ENCODE measurements at regions not wholly inside any gene's neighbourhood (a gene's known extent, or its start where the extent isn't known, plus 50 kb on each side); places are given as distances from the start of the nearest gene placed in this dataset.

DNA sequence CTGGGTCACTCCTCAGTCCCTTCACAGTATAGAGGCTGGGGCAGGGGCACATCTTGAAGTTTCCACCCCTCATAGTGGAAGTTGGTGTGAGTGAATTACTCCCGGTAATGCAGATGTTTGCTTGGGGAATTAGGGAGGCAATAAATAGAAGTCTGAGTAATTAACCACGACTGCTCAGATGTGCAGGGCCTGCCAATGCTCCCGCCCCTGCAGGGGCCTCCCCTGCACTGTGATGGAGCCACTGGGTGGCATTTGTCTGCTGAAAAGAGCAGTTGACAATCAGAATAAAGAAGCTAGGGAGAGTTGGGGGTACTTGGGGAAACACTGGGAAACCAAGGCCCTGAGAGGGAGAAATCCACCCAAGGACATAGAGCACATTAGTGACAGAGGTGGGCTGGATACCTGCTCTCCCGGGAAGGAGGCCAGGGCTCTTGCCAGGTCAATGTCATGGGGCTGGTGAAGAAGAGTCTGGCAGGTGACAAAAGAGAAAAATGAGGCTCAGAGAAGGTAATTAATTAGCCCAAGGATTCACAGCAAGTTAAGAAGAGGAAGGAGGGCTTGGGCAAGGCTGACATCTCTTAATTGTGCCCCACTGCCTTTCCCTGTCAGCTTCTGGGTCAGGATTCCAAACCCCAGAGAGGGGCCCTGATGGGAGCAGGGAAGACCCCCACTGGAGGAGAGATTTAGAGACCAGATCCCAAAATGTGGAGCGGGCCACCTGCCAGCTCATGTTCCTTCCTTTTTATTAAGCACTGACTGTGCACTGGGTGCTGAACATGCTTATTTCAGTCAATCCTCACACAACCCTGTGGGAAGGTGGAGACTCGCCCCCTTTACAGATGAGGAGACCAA is 436.2 kb downstream of the MATN1 start:
- DNase-seq (ENCODE audit: low read depth) = no peak
- no peak overlapping the region for H3K4me3 ChIP-seq (ENCODE audit: low read length)
- TF ChIP-seq, protein P1, sequence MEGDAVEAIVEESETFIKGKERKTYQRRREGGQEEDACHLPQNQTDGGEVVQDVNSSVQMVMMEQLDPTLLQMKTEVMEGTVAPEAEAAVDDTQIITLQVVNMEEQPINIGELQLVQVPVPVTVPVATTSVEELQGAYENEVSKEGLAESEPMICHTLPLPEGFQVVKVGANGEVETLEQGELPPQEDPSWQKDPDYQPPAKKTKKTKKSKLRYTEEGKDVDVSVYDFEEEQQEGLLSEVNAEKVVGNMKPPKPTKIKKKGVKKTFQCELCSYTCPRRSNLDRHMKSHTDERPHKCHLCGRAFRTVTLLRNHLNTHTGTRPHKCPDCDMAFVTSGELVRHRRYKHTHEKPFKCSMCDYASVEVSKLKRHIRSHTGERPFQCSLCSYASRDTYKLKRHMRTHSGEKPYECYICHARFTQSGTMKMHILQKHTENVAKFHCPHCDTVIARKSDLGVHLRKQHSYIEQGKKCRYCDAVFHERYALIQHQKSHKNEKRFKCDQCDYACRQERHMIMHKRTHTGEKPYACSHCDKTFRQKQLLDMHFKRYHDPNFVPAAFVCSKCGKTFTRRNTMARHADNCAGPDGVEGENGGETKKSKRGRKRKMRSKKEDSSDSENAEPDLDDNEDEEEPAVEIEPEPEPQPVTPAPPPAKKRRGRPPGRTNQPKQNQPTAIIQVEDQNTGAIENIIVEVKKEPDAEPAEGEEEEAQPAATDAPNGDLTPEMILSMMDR (IDR thresholded peaks at IDR 0.05; ENCODE audit: insufficient read depth, low read depth, low read length, missing control alignments) = no peak

DNA sequence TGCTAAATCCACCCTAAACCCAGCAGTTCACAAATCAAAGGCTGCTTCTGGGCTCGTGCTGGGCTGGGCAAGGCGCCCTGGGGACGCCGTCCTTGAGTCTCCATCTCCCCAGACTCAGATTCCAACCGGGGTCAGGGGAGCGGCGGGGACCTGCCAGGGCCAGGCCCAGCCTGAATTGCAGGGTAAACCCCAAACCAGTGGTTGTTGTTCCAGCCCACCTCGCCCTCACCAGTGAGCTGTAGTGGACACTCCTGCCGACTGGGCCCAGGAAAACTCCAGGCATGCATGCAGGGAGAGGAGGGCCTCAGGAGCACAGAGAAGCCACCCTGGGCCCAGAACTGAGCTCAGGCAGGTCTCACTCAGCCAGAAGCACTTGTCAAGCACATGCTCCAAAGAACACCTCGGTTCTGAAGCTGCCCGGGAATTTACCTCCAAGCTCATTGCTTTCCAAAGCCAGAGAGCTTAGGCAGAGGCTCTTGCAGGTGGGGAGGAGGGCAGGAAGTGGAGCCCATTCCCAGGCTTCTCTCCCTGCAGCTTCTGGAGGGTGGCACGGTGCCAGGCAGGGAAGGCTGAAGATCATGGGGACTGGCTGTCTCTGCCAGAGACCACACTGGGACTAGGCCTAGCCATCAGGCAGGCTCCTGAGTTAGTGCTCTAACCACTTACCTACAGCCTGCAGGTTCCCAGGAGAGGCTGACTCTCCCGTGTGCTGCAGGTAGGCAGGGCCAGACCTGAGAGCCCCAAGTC is 437.0 kb downstream of the MATN1 start:
- no peak for DNase-seq (ENCODE audit: low read depth)
- no peak overlapping the region for H3K4me3 ChIP-seq (ENCODE audit: low read length)
- TF ChIP-seq, protein P1 (IDR thresholded peaks at IDR 0.05; ENCODE audit: insufficient read depth, low read depth, low read length, missing control alignments) = no peak

DNA sequence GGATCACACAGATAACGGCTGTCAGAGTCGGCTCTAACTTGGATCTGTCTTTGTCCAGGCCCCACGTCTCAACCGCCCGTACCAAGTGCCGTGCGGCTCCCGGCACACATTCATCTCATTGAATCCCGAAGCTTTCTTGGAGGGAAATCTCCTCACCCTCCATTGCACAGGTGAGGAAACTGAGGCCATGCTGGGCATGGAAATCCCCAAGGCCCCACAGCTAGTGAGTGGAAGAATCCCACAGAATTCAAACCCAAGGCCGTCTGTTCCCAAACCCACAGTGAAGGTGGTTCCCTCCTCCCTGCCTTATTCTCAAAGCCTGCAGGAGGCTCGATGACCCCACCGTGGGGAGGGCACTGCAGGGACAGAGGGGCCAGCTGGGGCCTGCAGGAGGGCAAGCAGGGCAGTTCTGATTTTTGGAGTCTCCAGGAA is 437.9 kb downstream of the MATN1 start:
- DNase-seq (ENCODE audit: low read depth) = no peak
- H3K4me3 ChIP-seq (ENCODE audit: low read length) = no peak overlapping the region
- TF ChIP-seq, protein P1 (IDR thresholded peaks at IDR 0.05; ENCODE audit: insufficient read depth, low read depth, low read length, missing control alignments) = no peak

DNA sequence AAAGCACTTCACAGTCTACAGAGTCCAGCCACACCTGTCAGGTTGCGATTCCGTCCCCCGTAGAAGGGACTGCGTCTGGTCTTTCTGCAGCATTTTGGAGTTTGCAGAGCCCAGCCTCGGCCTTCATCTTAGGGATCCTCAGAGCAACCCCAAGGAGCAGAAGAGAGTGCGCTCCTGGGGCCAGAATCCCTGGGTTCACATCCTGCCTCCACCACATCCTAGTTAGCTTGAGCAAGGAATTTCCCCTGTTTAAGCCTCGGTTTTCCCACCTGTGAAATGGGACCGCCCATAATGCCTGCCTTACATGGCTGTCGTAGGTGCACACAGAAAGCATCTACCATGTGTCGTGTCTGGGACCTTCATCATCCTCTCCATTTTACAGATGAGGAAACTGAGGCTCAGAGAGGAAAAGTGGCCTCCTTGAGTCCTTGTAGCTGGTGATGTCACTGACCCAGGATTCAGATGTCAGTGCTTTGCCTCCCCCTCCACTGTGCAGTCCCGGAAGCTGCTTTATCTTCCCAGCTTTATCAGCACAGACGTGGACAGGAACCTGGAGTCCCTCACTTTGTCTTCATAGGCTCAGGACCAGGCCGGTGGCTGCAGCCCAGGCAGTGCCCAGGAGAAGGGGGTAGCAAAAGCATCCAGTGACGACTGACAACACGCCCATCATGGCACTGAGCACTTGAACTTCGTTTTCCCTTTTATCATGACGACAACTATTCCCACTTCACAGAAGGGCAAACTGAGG is 438.5 kb downstream of the MATN1 start:
- H3K4me3 ChIP-seq (ENCODE audit: low read length) = no peak overlapping the region
- DNase-seq (ENCODE audit: low read depth) = no peak
- TF ChIP-seq, protein P1 (IDR thresholded peaks at IDR 0.05; ENCODE audit: insufficient read depth, low read depth, low read length, missing control alignments) = no peak

DNA sequence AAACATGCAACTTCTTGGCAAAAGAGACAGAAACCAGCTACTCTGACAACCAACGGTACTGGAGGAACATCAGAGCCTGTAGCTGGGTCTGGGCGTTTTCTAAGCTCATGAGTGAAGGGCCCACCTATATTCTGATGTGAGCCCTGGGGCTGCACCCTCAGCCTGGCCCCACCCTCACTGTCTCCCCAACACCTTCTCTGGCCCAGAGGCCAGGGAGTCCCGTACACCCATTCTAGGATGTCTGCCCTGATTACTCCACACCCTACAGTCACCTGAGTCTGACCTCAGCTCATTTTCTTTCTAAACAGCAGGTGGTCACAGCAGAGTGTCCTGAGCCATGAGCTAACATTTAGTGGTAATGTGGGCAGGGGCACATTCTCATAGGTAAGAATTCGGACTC is 439.2 kb downstream of the MATN1 start:
- TF ChIP-seq, protein P1 (IDR thresholded peaks at IDR 0.05; ENCODE audit: insufficient read depth, low read depth, low read length, missing control alignments) = no peak
- H3K4me3 ChIP-seq (ENCODE audit: low read length) = no peak overlapping the region
- no peak for DNase-seq (ENCODE audit: low read depth)

DNA sequence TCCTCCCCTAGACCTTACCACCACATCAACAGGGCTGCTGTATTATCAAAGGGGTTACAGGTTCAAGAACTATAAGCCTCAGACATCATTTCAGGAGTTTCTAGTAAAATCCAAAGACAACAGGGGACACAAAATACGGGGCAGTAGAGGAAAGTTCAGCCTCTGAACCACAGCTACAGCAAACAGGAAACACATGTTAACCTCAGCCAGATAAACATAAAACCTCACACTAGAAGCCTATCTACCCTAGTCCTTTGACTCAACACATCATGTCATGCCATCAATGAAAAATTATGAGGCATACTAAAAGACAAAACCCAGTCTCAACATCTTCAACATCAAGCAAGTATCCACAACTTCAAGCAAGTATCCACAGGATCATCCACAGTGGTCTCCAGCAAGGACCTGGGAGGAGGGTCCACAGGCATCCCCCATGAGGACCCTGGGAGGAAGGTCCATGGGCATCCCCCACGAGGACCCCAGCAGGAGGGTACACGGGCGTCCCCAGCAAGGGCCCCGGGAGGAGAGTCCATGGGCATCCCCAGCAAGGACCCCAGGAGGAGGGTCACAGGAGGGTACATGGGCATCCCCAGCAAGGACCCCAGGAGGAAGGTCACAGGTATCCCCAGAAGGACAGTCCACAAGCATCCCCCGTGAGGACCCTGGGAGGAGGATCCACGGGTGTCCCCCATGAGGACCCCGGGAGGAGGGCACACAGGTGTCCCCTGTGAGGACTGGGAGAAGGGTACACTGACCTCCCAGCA is 440.0 kb downstream of the MATN1 start:
- H3K4me3 ChIP-seq (ENCODE audit: low read length) = no peak overlapping the region
- TF ChIP-seq, protein P1 (IDR thresholded peaks at IDR 0.05; ENCODE audit: insufficient read depth, low read depth, low read length, missing control alignments) = no peak
- no peak for DNase-seq (ENCODE audit: low read depth)

Data from epithelial cell of esophagus (primary cell).